Endothelial cell of umbilical vein (primary cell): ENCODE measurements at regions not wholly inside any gene's neighbourhood (a gene's known extent, or its start where the extent isn't known, plus 50 kb on each side); places are given as distances from the start of the nearest gene placed in this dataset.

Experiments
- BruUV-seq: library from RNA; stranded (reverse); fragments of 400-500 nt; replicated peaks from 2 replicates; lab custom pipeline; 2021; lab: Mats Ljungman, UMichigan
- CTCF ChIA-PET: fragments of 300-600, 350-600 bp; sonication (Branson Sonifier 250); formaldehyde crosslinking; loops from one replicate; lab custom pipeline; 2021; ENCODE audit warnings: antibody characterized with exemption, inconsistent platforms; lab: Charles Lee
- POLR2A ChIA-PET: fragments of 300-600, 350-600 bp; sonication (Branson Sonifier 250); formaldehyde crosslinking; loops from one replicate; lab custom pipeline; 2021; ENCODE audit warnings: antibody characterized with exemption, inconsistent platforms; lab: Charles Lee
- DNase-seq: peaks from one replicate; pipeline ENCODE4 v3.0.0-alpha.2; 2011; ENCODE audit warnings: low read depth, low spot score
- FAIRE-seq: peaks from 2 replicates; lab custom pipeline; 2011; peaks lifted over from hg19 to GRCh38; lab: Jason Lieb, UNC
- H2AFZ ChIP-seq: 2 replicates; pipeline ENCODE4 v1.6.0; 2012; ENCODE audit warnings: low read depth, low read length, control low read depth, inconsistent platforms
- H3K27ac ChIP-seq: 2 replicates; pipeline ENCODE4 v1.5.1; 2011; ENCODE audit warnings: low read depth, mild to moderate bottlenecking, control low read depth, low read length, moderate library complexity; ENCODE audit not compliant: insufficient read depth
- H3K27me3 ChIP-seq, 2 experiments: 2 replicates each; pipeline versions ENCODE4 v1.6.0 to v1.6.1; 2011; ENCODE audit warnings: low read length in 2 of 2, mixed read lengths in 1 of 2; ENCODE audit not compliant: control insufficient read depth in 2 of 2, insufficient read depth in 2 of 2
- H3K36me3 ChIP-seq, 2 experiments: 2 replicates in 1 of 2; 3 replicates in 1 of 2; pipeline ENCODE4 v1.5.1; 2011; ENCODE audit warnings: low read length in 2 of 2, mild to moderate bottlenecking in 1 of 2, moderate library complexity in 1 of 2; ENCODE audit not compliant: control insufficient read depth in 2 of 2, insufficient read depth in 2 of 2; ENCODE audit errors: extremely low read depth in 1 of 2
- H3K4me1 ChIP-seq: 3 replicates; pipeline ENCODE4 v1.5.1; 2011; ENCODE audit warnings: mild to moderate bottlenecking, low read length; ENCODE audit not compliant: control insufficient read depth, insufficient read depth; ENCODE audit errors: extremely low read depth
- H3K4me2 ChIP-seq: 2 replicates; pipeline ENCODE4 v1.6.1; 2011; ENCODE audit warnings: low read length, control low read depth, mixed read lengths; ENCODE audit not compliant: insufficient read depth
- H3K4me3 ChIP-seq, 3 experiments: fragments of 200-600 bp in 1 of 3; sonication (generic), shearing (Covaris generic) in 1 of 3; replicated peaks in 1 of 3; 2 replicates each; pipeline ENCODE4 v1.5.1; 2011 to 2016; ENCODE audit warnings: control low read depth in 3 of 3, low read length in 3 of 3, mild to moderate bottlenecking in 2 of 3, inconsistent platforms in 1 of 3, low read depth in 1 of 3, moderate library complexity in 1 of 3; ENCODE audit not compliant: insufficient read depth in 1 of 3
- H3K79me2 ChIP-seq: 2 replicates; pipeline ENCODE4 v1.6.0; 2012; ENCODE audit warnings: low read length, inconsistent platforms; ENCODE audit not compliant: control insufficient read depth, insufficient read depth
- H3K9ac ChIP-seq: replicated peaks from 2 replicates; pipeline ENCODE3; 2011; ENCODE audit warnings: low read length, control low read depth; ENCODE audit not compliant: insufficient read depth; ENCODE audit errors: extremely low read depth
- H3K9me1 ChIP-seq: replicated peaks from 3 replicates; pipeline ENCODE4 v1.6.0; 2011; ENCODE audit warnings: mild to moderate bottlenecking, low read length; ENCODE audit not compliant: control insufficient read depth, insufficient read depth; ENCODE audit errors: extremely low read depth
- H3K9me3 ChIP-seq: replicated peaks from 2 replicates; pipeline ENCODE4 v1.5.1; 2012; ENCODE audit warnings: low read length, inconsistent platforms; ENCODE audit not compliant: control insufficient read depth, insufficient read depth
- H4K20me1 ChIP-seq: replicated peaks from 2 replicates; pipeline ENCODE3; 2011; ENCODE audit warnings: mild to moderate bottlenecking, low read length; ENCODE audit not compliant: control insufficient read depth, insufficient read depth; ENCODE audit errors: extremely low read depth
- CTCF ChIP-seq, 2 donors: IDR thresholded peaks; 1 replicate in 1 of 2; 2 replicates in 1 of 2; pipeline ENCODE4 v1.5.1; 2011; ENCODE audit warnings: low read length in 2 of 2, mild to moderate bottlenecking in 2 of 2, moderate library complexity in 2 of 2, control low read depth in 1 of 2, inconsistent platforms in 1 of 2, low read depth in 1 of 2; ENCODE audit not compliant: insufficient read depth in 1 of 2; ENCODE audit errors: extremely low read depth in 1 of 2
- EZH2 ChIP-seq: IDR thresholded peaks from 2 replicates; pipeline ENCODE4 v1.6.1; 2012; ENCODE audit warnings: borderline replicate concordance, low read depth, mild to moderate bottlenecking, moderate library complexity, low read length, inconsistent platforms; ENCODE audit not compliant: severe bottlenecking
- FOS ChIP-seq: IDR thresholded peaks from 2 replicates; pipeline ENCODE4 v1.6.1; 2011; ENCODE audit warnings: mild to moderate bottlenecking, low read length, moderate library complexity, borderline replicate concordance; ENCODE audit not compliant: insufficient read depth
- GATA2 ChIP-seq: IDR thresholded peaks from 2 replicates; pipeline ENCODE4 v1.7.0; 2011; ENCODE audit warnings: low read depth, mild to moderate bottlenecking, moderate library complexity, mixed read lengths, low read length; ENCODE audit not compliant: insufficient read length, insufficient read depth
- JUN ChIP-seq: IDR thresholded peaks from 2 replicates; pipeline ENCODE4 v1.6.1; 2011; ENCODE audit warnings: borderline replicate concordance, low read depth; ENCODE audit not compliant: insufficient read length, insufficient read depth
- MAX ChIP-seq: IDR thresholded peaks from 2 replicates; pipeline ENCODE4 v1.6.1; 2011; ENCODE audit not compliant: insufficient read depth, insufficient read length
- MYC ChIP-seq: IDR thresholded peaks from one replicate; pipeline ENCODE4 v1.6.1; 2011; ENCODE audit warnings: mild to moderate bottlenecking, low read depth, low read length
- POLR2A ChIP-seq: IDR thresholded peaks from 2 replicates; pipeline ENCODE4 v1.6.1; 2012; ENCODE audit warnings: low read depth, mild to moderate bottlenecking, control low read depth, low read length
- POLR2AphosphoS5 ChIP-seq: IDR thresholded peaks from 2 replicates; pipeline ENCODE4 v1.6.1; 2012; ENCODE audit warnings: low read depth, mild to moderate bottlenecking, control low read depth, low read length, moderate library complexity; ENCODE audit not compliant: insufficient read depth
- dilution Hi-C: fragments of 300-500 bp; cut with MboI; formaldehyde crosslinking; loops from one replicate; pipeline ENCODE4 v1.15.0; 2019; ENCODE audit warnings: low sequenced_read_pairs; ENCODE audit not compliant: extremely low pct_ligation_motif_present
- intact Hi-C: fragments of 100-400 bp; cut with micrococcal nuclease; formaldehyde crosslinking; loops from one replicate; pipeline ENCODE4 v1.10.0; 2022

- dilution Hi-C loops (no loop called here), intact Hi-C loops (no loop called here)
- H3K9ac ChIP-seq = no peak overlapping the region
- FAIRE-seq (no peak), DNase-seq (no peak)
- no peaks in the 10 kb centered on the region for H3K9me1 ChIP-seq
- ChIA-PET POLR2A (no interaction called here), CTCF (no interaction called here)
- H3K9me3 ChIP-seq = no peaks in the 10 kb centered on the region
- no peaks in the 10 kb centered on the region for H3K79me2 ChIP-seq
- H3K36me3 ChIP-seq = no peaks in the 10 kb centered on the region
- no peaks in the 10 kb centered on the region for H4K20me1 ChIP-seq
- no peak overlapping the region for H3K27ac ChIP-seq
- no peak overlapping the region for H3K4me3 ChIP-seq
- H3K27me3 ChIP-seq = no peaks in the 10 kb centered on the region
- no peaks in the 10 kb centered on the region for H3K4me1 ChIP-seq
- no peak overlapping the region for H3K4me2 ChIP-seq
- TF ChIP-seq POLR2AphosphoS5 (no peak), GATA2 (no peak), MAX (no peak), EZH2 (no peak), CTCF (IDR thresholded peaks at IDR 0.05; ENCODE audit: extremely low read depth in 1 of 2, insufficient read depth in 1 of 2, low read depth in 1 of 2, low read length in 2 of 2) (no peak), FOS (no peak), POLR2A (no peak), MYC (no peak), JUN (no peak)
- no peak overlapping the region for H2AFZ ChIP-seq
- BruUV-seq = no TSS peak
These were observed 117.5 kb downstream of the PCDH18 start for GRCh38 chr4:137414802-137415201.
